ENCODE measurements at regions not wholly inside any gene's neighbourhood (a gene's known extent, or its start where the extent isn't known, plus 50 kb on each side); places are given as distances from the start of the nearest gene placed in this dataset.

GRCh38 chr5:176727528-176727900, 80.2 kb downstream of the TSPAN17 start:
- H3K36me3 Mint-ChIP-seq, result peaks cover 0 to 5% of the 10 kb centered on the region in 2 donors
- H3K27me3 Mint-ChIP-seq, result peaks cover 48 to 80% (median 56%) of the 10 kb centered on the region in 3 donors
- peaks cover 0 to 9% (median 6%) of the 10 kb centered on the region in 3 donors for H3K4me1 Mint-ChIP-seq
- ATAC-seq (ENCODE audit: low read depth in 2 of 2) (no peak), DNase-seq (no peak)
- H3K4me3 Mint-ChIP-seq, result no peak overlapping the region
- H3K9me3 Mint-ChIP-seq, result peaks cover 0 to 9% (median 5%) of the 10 kb centered on the region in 7 donors
- H3K27ac Mint-ChIP-seq, result no peak overlapping the region

GRCh38 chr5:176727983-176728675, 80.8 kb downstream of the TSPAN17 start:
- ATAC-seq (ENCODE audit: low read depth in 2 of 2) (no peak), DNase-seq (no peak)
- H3K4me1 Mint-ChIP-seq, result peaks cover 0 to 9% (median 6%) of the 10 kb centered on the region in 3 donors
- H3K27ac Mint-ChIP-seq, result no peak overlapping the region
- peak overlapping the region in 1 of 8 donors; percentile 47 for H3K4me3 Mint-ChIP-seq
- peaks cover 0 to 9% (median 5%) of the 10 kb centered on the region in 7 donors for H3K9me3 Mint-ChIP-seq
- H3K27me3 Mint-ChIP-seq, result peaks cover 44 to 81% (median 56%) of the 10 kb centered on the region in 3 donors
- H3K36me3 Mint-ChIP-seq, result peaks cover 0 to 5% of the 10 kb centered on the region in 2 donors

DNA sequence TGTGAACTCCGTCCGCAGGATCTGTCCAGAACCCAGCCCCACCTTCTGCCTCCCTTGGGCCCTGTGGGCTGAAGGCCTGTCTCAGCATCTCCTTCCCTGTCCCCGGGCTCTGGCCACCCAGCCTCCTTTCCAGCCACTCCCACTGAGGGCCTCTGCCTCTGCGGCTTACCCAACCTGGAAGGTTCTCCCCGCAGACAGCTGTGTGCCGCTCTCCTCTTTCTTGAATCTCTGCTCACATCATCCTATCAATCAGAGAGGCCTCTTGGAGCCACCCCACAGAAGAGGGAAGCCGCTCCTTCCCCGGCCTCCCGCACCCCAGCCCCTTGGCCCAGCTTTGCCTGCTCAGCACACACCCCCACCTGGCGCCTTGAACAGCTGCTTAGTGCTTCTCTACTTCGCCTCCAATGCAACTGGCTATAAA, 81.5 kb upstream of the UNC5A start:
- H3K4me3 Mint-ChIP-seq, result no peak overlapping the region

GRCh38 chr5:176730815-176731475, 79.4 kb upstream of the UNC5A start:
- ATAC-seq (ENCODE audit: low read depth in 2 of 2), result no peak
- peaks cover 0 to 9% (median 5%) of the 10 kb centered on the region in 7 donors for H3K9me3 Mint-ChIP-seq
- DNase-seq, result no peak
- H3K27me3 Mint-ChIP-seq, result peaks cover 35 to 86% (median 49%) of the 10 kb centered on the region in 3 donors
- H3K4me3 Mint-ChIP-seq, result no peak overlapping the region
- H3K27ac Mint-ChIP-seq, result no peak overlapping the region
- peaks cover 0 to 5% of the 10 kb centered on the region in 2 donors for H3K36me3 Mint-ChIP-seq
- H3K4me1 Mint-ChIP-seq, result peaks cover 0 to 8% (median 6%) of the 10 kb centered on the region in 3 donors

More for the DNA sequence above, 81.5 kb upstream of the UNC5A start:
- H3K4me1 Mint-ChIP-seq, result peaks cover 0 to 9% (median 6%) of the 10 kb centered on the region in 3 donors
- H3K27ac Mint-ChIP-seq, result no peak overlapping the region
- ATAC-seq (ENCODE audit: low read depth in 2 of 2) (no peak), DNase-seq (no peak)
- H3K36me3 Mint-ChIP-seq, result peaks cover 0 to 5% of the 10 kb centered on the region in 2 donors
- peaks cover 40 to 80% (median 56%) of the 10 kb centered on the region in 3 donors for H3K27me3 Mint-ChIP-seq
- peaks cover 0 to 9% (median 5%) of the 10 kb centered on the region in 7 donors for H3K9me3 Mint-ChIP-seq

DNA sequence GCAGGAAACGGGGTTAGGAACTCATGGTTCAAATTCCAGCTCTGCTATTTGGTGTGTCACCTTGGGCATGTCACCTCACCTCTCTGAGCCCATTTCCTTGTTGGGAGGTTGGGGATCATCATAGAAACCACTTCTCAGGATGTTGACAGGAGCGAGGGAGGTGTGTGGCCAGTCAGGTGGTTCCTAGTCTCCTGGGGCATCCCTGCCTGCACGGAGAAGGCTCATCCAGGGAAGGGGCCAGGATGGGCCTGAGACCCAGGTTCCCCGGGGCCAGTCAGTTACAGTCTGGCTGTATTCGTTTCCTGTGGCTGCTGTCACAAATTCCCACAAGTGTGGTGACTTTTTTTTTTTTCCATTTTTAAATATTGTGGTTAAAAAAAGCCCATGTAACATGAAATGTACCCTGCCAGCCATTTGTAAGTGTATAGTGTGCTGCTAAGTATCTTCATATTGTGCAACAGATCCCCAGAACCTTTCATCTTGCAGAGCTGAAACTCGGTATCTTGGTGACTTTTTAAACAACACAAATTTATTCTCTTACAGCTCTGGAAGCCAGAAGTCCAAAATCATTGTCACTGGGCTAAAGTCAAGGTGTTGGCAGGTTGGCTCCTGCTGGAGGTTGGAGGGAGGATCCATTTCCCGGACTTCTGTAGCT, 78.7 kb upstream of the UNC5A start:
- ATAC-seq (ENCODE audit: low read depth in 2 of 2) (no peak), DNase-seq (no peak)
- Mint-ChIP-seq H3K4me3 (no peak overlapping the region), H3K4me1 (peaks cover 0 to 5% (median 4%) of the 10 kb centered on the region in 3 donors), H3K27me3 (peaks cover 35 to 86% (median 56%) of the 10 kb centered on the region in 3 donors), H3K27ac (no peak overlapping the region), H3K9me3 (peaks cover 0 to 9% (median 5%) of the 10 kb centered on the region in 7 donors), H3K36me3 (peaks cover 0 to 5% of the 10 kb centered on the region in 2 donors)

GRCh38 chr5:176732306-176732705, 78.1 kb upstream of the UNC5A start:
- Mint-ChIP-seq H3K4me3 (no peak overlapping the region), H3K27ac (no peak overlapping the region), H3K4me1 (peaks cover 0 to 2% (median 0%) of the 10 kb centered on the region in 3 donors), H3K36me3 (peaks cover 0 to 5% of the 10 kb centered on the region in 2 donors), H3K27me3 (peaks cover 42 to 86% (median 62%) of the 10 kb centered on the region in 3 donors), H3K9me3 (peaks cover 0 to 9% (median 5%) of the 10 kb centered on the region in 7 donors)
- DNase-seq, result no peak
- ATAC-seq (ENCODE audit: low read depth in 2 of 2), result no peak

- no peak for ATAC-seq (ENCODE audit: low read depth in 2 of 2)
- Mint-ChIP-seq H3K27me3 (peaks cover 44 to 83% (median 65%) of the 10 kb centered on the region in 3 donors), H3K27ac (peak overlapping the region in 1 of 6 donors; percentile 73), H3K4me1 (peaks cover 0 to 2% (median 0%) of the 10 kb centered on the region in 3 donors), H3K9me3 (peaks cover 0 to 9% (median 5%) of the 10 kb centered on the region in 7 donors), H3K4me3 (no peak overlapping the region), H3K36me3 (peaks cover 0 to 5% of the 10 kb centered on the region in 2 donors)
- DNase-seq, result no peak
Measured at GRCh38 chr5:176732736-176733405, 77.5 kb upstream of the UNC5A start.

DNA sequence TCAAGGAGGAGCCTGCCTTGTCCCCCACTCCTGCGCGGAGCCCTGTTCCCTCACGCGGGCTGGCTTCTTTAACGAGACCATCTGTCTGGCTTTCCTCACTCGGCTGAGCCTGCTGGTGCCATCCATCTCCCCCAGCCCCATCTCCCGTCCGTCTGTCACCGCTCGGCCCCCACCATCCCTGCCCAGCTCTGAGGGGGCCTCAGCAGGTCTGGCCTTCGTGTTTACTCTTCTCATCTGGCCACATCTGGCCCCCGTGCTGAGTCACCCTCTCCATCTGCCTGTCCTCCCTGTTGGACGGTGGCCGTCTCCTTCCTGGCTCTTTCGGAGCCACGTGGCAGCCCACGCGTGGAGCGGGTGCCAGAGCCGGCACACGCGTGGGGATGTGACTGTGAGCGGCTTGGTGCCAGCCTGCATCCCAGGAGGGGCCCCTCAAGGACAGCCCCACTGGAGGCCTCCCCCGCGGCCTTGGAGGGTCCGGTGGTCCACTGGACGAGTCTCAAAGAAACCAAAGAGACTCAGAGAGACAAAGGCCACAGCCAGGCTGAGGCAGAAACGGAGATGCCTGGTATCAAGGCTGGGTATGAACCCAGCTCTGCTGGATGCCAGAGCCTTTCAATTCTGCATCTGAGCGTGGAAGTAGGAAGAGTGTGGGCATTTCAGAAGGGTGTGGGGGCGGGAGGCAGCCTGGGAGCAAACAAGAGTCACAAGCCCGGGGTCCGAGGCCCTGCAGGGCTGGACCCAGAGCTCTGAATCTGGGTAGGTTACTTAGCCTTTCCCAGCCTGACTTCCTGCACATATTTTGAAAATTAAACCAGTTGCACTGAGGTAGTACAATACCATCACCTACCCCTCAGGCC, 76.7 kb upstream of the UNC5A start:
- no peak overlapping the region for H3K27ac Mint-ChIP-seq
- peaks cover 0 to 9% (median 5%) of the 10 kb centered on the region in 7 donors for H3K9me3 Mint-ChIP-seq
- ATAC-seq (ENCODE audit: low read depth in 2 of 2) (no peak), DNase-seq (no peak)
- H3K36me3 Mint-ChIP-seq, result peaks cover 0 to 5% of the 10 kb centered on the region in 2 donors
- no peak overlapping the region for H3K4me3 Mint-ChIP-seq
- H3K4me1 Mint-ChIP-seq, result peaks cover 0 to 2% (median 0%) of the 10 kb centered on the region in 3 donors
- H3K27me3 Mint-ChIP-seq, result peaks cover 47 to 85% (median 69%) of the 10 kb centered on the region in 3 donors

DNA sequence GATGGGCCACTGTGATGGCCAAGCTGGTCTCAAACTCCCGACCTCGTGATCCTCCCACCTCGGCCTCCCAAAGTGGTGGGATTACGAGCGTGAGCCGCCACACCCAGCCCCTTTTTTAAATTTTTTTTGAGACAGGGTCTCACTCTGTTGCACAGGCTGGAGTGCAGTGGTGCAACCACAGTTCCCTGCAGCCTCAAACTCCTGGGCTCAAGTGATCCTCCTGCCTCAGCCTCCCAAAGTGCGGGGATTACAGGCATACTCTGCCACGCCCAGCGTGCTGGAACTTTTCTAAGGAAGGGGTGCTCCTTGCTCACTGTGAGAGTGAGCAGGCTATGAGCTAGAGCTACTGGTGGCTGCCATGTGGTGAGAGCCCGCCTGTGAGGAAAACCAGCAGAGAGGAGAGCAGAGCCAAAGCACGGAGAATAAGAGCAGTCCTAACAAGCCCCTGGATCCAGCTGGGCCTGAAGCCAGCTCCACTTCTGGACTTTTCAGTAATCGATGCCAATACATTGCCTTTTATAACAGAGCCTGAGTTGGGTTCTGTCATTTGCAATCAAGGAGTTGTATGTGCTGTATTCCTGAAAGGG, 75.5 kb upstream of the UNC5A start:
- DNase-seq, result no peak
- H3K9me3 Mint-ChIP-seq, result peaks cover 0 to 7% (median 2%) of the 10 kb centered on the region in 7 donors
- H3K36me3 Mint-ChIP-seq, result peaks cover 0 to 5% of the 10 kb centered on the region in 2 donors
- H3K4me1 Mint-ChIP-seq, result no peaks in the 10 kb centered on the region
- no peak for ATAC-seq (ENCODE audit: low read depth in 2 of 2)
- no peak overlapping the region for H3K27ac Mint-ChIP-seq
- H3K4me3 Mint-ChIP-seq, result no peak overlapping the region
- peaks cover 46 to 83% (median 69%) of the 10 kb centered on the region in 3 donors for H3K27me3 Mint-ChIP-seq

DNA sequence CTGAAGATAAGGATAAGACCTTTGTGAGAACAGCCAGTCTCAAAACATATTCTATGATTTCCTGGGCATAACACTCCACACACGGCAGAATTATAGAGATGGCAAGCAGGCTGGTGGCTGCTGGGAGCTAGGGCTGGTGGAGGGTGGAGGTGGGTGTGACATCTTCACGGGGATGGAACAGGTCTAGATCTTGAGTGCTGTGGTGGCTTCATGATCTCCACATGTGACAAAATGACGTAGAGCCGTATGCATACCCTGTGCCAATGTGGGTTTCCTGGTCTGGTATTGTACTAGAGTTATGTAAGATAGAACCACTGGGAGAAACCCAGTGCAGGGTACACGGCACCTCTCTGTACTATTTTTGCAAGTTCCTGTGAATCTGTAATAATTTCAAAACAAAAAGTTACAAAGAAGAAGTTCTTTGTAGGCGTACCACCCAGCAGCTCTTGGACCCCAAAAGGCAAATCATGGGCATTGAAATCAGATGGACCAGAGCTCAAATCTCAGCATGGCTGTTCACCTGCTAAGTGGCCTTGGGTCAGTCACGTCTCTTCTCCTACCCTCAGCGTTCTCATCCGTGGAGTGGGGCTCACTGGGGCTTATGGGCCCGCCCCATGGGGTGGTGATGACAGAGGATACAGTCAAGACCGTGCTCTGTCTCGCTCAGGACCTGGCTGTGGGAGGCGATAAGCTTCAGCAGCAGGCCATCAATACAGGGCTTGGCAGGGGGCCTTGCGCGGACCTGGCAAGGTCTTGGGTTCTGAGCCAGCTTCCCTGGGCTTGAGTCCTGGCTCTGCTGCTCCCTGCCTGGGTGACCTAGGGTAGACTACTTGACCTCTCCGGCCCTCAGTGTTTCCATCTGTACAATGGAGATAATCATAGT, 74.7 kb upstream of the UNC5A start:
- H3K9me3 Mint-ChIP-seq, result peaks cover 0 to 6% (median 0%) of the 10 kb centered on the region in 7 donors
- ATAC-seq (ENCODE audit: low read depth in 2 of 2) (no peak), DNase-seq (no peak)
- H3K27me3 Mint-ChIP-seq, result peaks cover 46 to 84% (median 70%) of the 10 kb centered on the region in 3 donors
- H3K27ac Mint-ChIP-seq, result peak overlapping the region in 2 of 6 donors; percentile 61 to 65
- peaks cover 0 to 5% of the 10 kb centered on the region in 2 donors for H3K36me3 Mint-ChIP-seq
- H3K4me3 Mint-ChIP-seq, result no peak overlapping the region
- no peaks in the 10 kb centered on the region for H3K4me1 Mint-ChIP-seq

DNA sequence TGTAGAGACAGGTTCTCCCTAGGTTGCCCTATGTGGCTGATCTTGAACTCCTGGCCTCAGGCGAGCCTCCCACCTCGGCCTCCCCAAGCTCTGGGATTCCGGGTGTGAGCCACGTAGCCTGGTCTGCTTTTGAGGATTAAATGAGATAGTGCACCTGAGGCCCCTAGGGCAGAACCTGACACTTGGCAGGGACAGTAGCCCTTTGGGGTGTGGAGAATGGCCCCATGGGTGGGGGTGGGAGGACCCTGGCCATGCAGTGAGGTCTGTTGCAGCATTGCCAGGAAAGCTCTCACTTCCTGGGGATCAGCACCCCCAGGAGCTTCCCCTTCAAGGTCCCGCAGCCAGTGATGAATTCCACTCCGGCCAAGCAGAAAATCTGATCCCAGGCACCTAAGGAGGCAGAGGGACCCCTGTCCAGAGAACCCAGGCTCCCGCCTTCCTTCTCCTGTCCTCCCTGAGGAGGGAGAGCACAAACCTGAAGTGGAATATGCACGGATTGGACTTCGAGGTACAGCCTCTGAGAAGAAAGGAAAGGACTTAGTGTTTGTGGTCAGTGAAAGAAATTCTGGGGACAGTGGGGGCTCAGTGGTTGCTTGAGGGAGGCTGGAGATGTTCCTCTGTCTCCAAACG, 73.9 kb upstream of the UNC5A start:
- Mint-ChIP-seq H3K4me3 (no peak overlapping the region), H3K4me1 (no peaks in the 10 kb centered on the region), H3K9me3 (peaks cover 0 to 2% (median 0%) of the 10 kb centered on the region in 7 donors), H3K27me3 (peaks cover 38 to 85% (median 73%) of the 10 kb centered on the region in 3 donors), H3K27ac (no peak overlapping the region), H3K36me3 (no peaks in the 10 kb centered on the region)
- no peak for DNase-seq
- no peak for ATAC-seq (ENCODE audit: low read depth in 2 of 2)
